NCI-H1694 (cell line): ENCODE measurements at regions not wholly inside any gene's neighbourhood (a gene's known extent, or its start where the extent isn't known, plus 50 kb on each side); places are given as distances from the start of the nearest gene placed in this dataset.

Experiments
- DNase-seq: peaks from one replicate; lab custom pipeline; 2025; lab: John Stamatoyannopoulos, UW

GRCh38 chr2:152874955-152875354 lies 156.5 kb downstream of the ARL6IP6 start:
- DNase-seq = no peak

- DNase-seq = no peak
Observed at GRCh38 chr2:152870239-152870638, 151.8 kb downstream of the ARL6IP6 start.

GRCh38 chr2:152867397-152867796 lies 149.0 kb downstream of the ARL6IP6 start:
- no peak for DNase-seq

DNA sequence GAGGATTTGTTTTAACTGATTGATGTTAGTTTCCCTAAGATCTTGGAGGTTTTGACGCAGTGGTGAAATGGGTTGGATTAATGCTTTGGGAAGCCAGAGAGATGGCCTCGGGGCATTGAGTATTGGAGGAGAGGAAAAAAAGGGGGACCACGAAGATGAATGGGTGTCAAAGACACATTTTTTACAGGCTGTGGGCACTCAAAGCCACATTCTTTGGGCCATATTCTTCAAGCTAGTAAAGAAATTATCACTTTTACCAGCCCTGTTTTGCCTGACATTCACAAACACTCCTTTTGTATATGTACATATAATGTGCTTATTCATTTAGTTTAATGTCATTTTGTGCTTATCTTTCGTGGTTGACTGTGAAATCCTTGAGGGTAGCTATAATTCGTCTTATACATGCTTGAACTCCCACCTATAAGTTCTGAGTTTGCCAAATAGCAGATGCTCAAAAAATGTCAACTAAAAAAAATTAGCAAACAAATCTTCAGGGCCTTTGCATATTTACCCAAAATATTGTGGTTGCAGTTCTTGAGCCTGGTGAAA lies 146.3 kb downstream of the ARL6IP6 start:
- no peak for DNase-seq

DNA sequence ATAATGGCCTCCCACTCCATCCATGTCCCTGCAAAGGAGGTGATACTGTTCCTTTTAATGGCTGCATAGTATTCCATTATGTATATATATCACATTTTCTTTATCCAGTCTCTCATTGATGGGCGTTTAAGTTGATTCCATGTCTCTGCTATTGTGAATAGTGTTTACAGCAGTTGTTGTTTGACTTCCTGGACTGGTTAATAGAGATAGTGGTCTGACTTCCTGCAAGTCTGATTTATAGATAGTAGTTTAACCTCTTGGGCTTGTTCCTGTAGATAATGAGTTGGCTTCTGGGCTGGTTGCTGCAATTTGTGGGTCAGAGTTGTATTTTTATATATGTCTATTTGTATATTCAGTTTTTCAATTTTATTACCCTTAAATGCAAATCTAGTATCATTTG lies 145.4 kb downstream of the ARL6IP6 start:
- DNase-seq = no peak

- DNase-seq = peak; percentile 2
Observed at GRCh38 chr2:152861349-152861942, 143.0 kb downstream of the ARL6IP6 start.

DNA sequence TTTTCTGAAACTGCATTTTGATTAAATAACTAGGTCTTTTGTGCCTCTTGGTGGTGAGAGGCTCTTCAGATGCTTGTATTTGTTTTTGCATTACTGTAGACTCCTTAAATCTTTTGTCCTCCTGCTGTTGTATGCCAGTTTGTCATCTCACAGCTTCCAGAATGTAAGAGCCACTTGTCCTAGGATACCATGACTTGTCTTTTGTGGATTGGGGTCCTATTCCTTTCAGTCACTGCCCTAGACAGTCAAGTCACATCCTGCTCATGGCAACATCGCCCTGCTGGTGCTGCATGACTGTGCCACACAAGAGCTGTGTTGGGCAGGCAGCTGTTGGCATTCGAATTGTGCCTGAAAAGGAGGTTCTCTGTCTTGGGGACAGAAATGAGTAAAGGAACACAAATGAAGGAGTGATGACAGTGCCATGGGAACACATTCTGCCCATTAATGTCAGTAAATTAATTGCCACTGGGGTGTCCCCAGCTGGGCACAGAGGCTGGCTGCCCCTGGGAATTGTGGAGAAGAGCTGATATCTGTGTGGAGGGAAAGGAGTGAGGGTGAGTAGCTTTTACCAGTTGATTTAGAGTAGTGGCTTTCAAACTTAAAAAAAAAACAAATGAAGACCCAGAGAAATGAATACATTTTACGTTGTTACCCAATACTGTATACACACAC lies 140.3 kb downstream of the ARL6IP6 start:
- no peak for DNase-seq

DNA sequence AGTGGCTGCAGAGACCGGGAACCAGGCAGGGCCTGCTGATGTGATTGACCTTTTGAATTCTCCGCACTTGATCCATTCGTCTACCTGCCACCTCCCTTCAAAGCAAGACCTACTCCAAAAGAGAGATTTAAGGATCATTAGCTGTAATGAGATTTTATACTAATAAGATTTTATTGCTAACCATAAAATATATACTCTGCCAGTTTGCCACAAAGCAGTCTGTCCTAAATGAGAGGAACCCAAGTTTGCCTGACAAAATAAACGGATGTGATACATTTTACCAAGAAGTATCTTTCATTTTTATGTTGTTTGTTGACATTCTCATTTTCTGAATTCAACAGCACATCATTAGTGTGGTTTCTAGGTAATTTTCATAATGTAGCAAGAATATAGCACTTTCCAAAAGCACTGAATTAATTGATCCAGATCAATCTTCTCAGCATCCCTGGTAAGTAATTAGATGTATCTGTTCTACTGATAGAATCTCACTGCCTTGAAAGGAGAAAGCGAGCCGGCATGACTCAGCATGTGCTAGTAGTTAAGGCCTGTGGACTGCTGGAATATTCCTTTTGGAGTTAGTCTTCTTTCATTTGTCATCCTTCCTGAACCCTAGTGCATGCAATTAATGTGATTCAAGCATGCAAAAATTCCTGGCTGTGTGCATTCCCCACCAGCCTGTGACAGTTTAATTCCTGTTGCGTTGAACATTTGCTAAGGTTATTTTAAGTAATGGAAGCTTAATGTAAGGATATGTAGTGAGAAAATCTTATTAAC lies 128.5 kb downstream of the ARL6IP6 start:
- DNase-seq = no peak

DNA sequence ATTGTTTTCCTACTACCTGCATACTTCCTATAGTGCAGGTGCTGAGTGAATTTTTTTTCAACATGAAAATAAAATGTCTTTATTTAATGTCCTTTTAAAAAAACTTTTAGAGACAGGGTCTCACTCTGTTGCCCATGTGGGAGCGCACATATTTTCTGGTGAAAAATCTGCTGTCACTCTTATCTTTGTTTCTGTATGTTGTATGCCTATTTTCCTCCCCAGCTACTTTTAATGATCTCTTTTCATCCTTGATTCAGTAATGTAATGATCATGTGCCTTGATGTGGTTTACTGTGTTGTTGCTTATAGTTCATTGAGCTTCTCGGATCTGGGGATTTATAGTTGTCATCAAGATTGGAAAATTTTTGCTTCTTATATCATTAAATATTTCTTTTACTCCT lies 117.3 kb downstream of the ARL6IP6 start:
- no peak for DNase-seq

GRCh38 chr2:152827944-152828343 lies 109.5 kb downstream of the ARL6IP6 start:
- no peak for DNase-seq

DNA sequence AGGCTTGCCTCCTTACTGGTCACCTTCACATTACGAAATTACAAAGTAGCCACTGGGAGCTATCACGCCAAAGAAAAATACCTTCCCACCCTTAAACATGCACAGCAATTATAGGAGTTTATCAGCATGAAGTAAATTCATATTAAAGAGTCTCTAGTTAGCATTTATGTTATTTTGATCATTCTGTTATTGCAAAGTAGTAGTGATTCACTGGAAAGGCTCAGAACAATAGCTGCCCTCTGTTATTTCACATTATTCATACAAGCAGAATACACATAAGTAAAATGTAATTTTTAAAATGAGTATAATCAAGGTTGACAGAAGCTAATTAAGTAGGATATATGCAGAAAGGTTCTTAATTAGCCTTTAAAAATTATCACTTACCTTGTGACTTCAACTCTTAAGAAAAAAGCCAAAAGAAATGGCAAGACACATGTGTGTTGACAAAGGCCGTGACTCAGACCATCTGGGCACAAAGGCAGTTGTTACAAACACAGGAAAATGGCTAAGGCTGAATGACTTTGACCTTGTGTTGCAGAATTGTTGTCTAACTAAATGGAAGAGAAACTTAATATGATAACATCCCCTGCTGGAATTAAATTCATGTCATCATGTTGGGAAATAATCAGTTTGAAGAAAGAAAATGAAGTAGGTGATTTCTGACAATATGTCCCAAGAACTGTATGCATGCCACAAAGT lies 108.3 kb downstream of the ARL6IP6 start:
- peak; percentile 10 for DNase-seq

DNA sequence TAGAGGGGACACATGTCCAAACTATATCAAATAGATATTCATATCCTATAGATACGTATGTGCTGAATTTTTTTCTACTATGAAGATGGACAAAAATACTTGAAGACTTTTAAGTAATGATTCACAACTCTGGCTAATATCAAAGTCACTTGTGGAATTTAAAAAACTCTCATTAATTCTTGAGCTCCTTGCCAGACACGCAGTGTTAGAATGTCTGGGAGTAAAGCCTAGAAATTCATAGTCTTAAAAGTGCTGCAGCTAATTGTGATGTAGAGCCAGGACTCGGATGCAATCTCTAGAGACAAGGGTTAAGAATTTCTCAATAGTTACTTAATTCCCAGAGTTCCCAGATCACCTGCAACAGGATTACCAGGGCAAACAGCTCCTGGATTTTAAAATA lies 107.4 kb downstream of the ARL6IP6 start:
- no peak for DNase-seq

GRCh38 chr2:152823905-152824304 lies 105.5 kb downstream of the ARL6IP6 start:
- DNase-seq = no peak

- DNase-seq = no peak
Observed at GRCh38 chr2:152822676-152823075, 104.3 kb downstream of the ARL6IP6 start.

DNA sequence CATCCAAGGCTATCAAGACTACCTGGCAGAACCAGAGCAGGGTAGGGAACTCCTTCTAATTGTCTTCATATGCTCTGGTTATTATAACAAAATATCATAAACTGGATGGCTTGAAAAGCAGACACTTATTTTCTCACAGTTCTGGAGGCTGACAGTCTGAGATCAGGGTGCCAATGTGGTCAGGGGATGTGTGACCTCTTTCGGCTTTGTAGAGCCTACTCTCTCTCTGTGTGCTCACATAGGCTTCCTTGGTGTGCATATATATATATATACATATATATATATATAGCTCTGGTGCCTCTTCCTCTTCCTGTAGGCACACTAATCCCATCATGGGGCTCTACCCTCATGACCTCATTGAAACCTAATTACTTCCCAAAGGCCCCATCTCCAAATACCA lies 101.6 kb downstream of the ARL6IP6 start:
- DNase-seq = no peak

GRCh38 chr2:152815634-152816257 lies 97.3 kb downstream of the ARL6IP6 start:
- DNase-seq = no peak

- no peak for DNase-seq
Observed at GRCh38 chr2:152814475-152815030, 96.1 kb downstream of the ARL6IP6 start.

DNA sequence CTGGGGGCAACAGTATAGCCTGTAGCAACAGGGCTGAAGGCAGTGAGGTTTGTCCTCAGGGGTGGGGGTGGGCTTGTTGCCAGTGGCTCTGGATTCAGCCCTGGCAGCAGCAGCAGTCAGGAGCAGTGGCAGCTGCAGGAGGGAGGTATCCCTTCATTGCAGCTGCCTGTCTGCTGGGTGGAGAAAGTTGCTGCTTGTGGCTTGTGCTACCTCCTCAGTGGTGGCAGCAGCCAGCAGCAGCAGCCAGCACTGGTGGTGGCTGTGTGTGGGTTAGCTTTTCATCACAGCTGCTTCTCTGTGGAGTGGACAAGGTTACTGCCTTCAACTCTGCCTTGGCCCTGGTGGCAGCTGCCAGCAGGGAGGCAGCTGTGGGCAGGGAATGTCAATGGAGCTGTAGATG lies 94.9 kb downstream of the ARL6IP6 start:
- DNase-seq = no peak
